Progenitor cell of endocrine pancreas (in vitro differentiated cells): ENCODE measurements at regions not wholly inside any gene's neighbourhood (a gene's known extent, or its start where the extent isn't known, plus 50 kb on each side); places are given as distances from the start of the nearest gene placed in this dataset.
A peak's percentile ranks its signal among the peaks of the same experiment; 100 is the strongest.

Source experiments
- DNase-seq: peaks from one replicate; pipeline ENCODE4 v3.0.0; 2021; ENCODE audit warnings: low spot score; ENCODE audit not compliant: unreplicated experiment
- H3K27ac Mint-ChIP-seq: 2 replicates; pipeline ENCODE4 v1.8.0; 2021; ENCODE audit warnings: mild to moderate bottlenecking, moderate library complexity, mixed read lengths
- H3K27me3 Mint-ChIP-seq: 2 replicates; pipeline ENCODE4 v1.8.0; 2021; ENCODE audit warnings: mixed read lengths
- H3K36me3 Mint-ChIP-seq: 2 replicates; pipeline ENCODE4 v1.8.0; 2022; ENCODE audit warnings: mixed read lengths; ENCODE audit not compliant: insufficient read depth
- H3K4me1 Mint-ChIP-seq: 2 replicates; pipeline ENCODE4 v1.8.0; 2021; ENCODE audit warnings: low read depth, mixed read lengths
- H3K4me3 Mint-ChIP-seq: 2 replicates; pipeline ENCODE4 v1.8.0; 2021; ENCODE audit warnings: low read depth, mild to moderate bottlenecking, moderate library complexity, mixed read lengths
- H3K9me3 Mint-ChIP-seq: 2 replicates; pipeline ENCODE4 v1.8.0; 2021; ENCODE audit warnings: low read depth, mixed read lengths
- CTCF ChIP-seq: fragments of 200-600 bp; sonication (generic); IDR thresholded peaks from one replicate; pipeline ENCODE4 v1.5.0; 2021; ENCODE audit warnings: antibody characterized with exemption, mild to moderate bottlenecking; ENCODE audit not compliant: unreplicated experiment

GRCh38 chr17:72053036-72053435, 67.8 kb upstream of the SOX9 start:
- TF ChIP-seq CTCF: no peak
- H3K4me1 Mint-ChIP-seq: peaks cover 45% of the 10 kb centered on the region
- peaks cover 5% of the 10 kb centered on the region for H3K36me3 Mint-ChIP-seq
- peak overlapping the region; percentile 52 for H3K4me3 Mint-ChIP-seq
- H3K27ac Mint-ChIP-seq: no peak overlapping the region
- peaks cover 4% of the 10 kb centered on the region for H3K9me3 Mint-ChIP-seq
- no peak for DNase-seq
- H3K27me3 Mint-ChIP-seq: no peaks in the 10 kb centered on the region

GRCh38 chr17:72053449-72053848, 67.4 kb upstream of the SOX9 start:
- Mint-ChIP-seq H3K4me1 (peaks cover 46% of the 10 kb centered on the region), H3K27ac (no peak overlapping the region), H3K27me3 (no peaks in the 10 kb centered on the region), H3K36me3 (peaks cover 5% of the 10 kb centered on the region), H3K9me3 (peaks cover 4% of the 10 kb centered on the region), H3K4me3 (peak overlapping the region; percentile 8)
- TF ChIP-seq CTCF: no peak
- no peak for DNase-seq

- Mint-ChIP-seq H3K36me3 (peaks cover 2% of the 10 kb centered on the region), H3K9me3 (peaks cover 4% of the 10 kb centered on the region), H3K27me3 (no peaks in the 10 kb centered on the region), H3K27ac (no peak overlapping the region), H3K4me1 (peaks cover 53% of the 10 kb centered on the region), H3K4me3 (peak overlapping the region; percentile 62)
- DNase-seq: no peak
- TF ChIP-seq CTCF: no peak
Measured at GRCh38 chr17:72056155-72056554, 64.7 kb upstream of the SOX9 start.

- H3K36me3 Mint-ChIP-seq: no peaks in the 10 kb centered on the region
- no peaks in the 10 kb centered on the region for H3K9me3 Mint-ChIP-seq
- peaks cover 55% of the 10 kb centered on the region for H3K4me1 Mint-ChIP-seq
- TF ChIP-seq CTCF: no peak
- H3K27ac Mint-ChIP-seq: peak overlapping the region; percentile 96
- DNase-seq: no peak
- peaks cover 3% of the 10 kb centered on the region for H3K27me3 Mint-ChIP-seq
- H3K4me3 Mint-ChIP-seq: peak overlapping the region; percentile 59
Measured at GRCh38 chr17:72056727-72057290, 64.0 kb upstream of the SOX9 start.

- Mint-ChIP-seq H3K36me3 (no peaks in the 10 kb centered on the region), H3K27ac (no peak overlapping the region), H3K9me3 (no peaks in the 10 kb centered on the region), H3K27me3 (peaks cover 3% of the 10 kb centered on the region), H3K4me3 (no peak overlapping the region), H3K4me1 (peaks cover 34% of the 10 kb centered on the region)
- no peak for TF ChIP-seq CTCF
- no peak for DNase-seq
Measured at GRCh38 chr17:72060084-72060483, 60.7 kb upstream of the SOX9 start.
